ENCODE measurements at regions not wholly inside any gene's neighbourhood (a gene's known extent, or its start where the extent isn't known, plus 50 kb on each side); places are given as distances from the start of the nearest gene placed in this dataset.
"Not testable (repeated sequence)": the region's sequence is repeated elsewhere in the genome, so short reads cannot be mapped to it uniquely, and the experiment has no call there.

DNA sequence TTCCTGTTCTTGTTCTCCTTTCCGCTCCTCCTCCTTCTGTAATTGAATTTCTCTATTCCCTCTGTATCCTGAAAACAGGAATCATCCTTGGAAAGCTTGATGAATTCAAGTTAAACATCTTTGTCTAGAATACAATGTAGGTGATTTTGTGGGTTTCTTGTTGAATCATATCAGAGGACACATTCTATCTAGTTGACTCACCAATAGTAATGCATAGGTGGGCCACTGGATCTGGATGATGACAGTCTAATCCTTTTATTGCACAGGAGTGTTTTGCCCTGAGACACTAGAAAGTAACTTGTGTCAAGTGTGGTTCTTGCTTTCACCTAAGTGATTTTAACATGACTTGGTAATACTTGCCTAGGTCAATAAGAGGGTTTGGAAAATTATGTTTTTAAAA lies 164.3 kb downstream of the RFPL4B start:
- DNase-seq (no peak), ATAC-seq (no peak)
- intact Hi-C loops (cut with DNase I) = no loop called here
- Histone ChIP-seq H3K4me1 (no peaks in the 10 kb centered on the region), H3K27ac (no peak overlapping the region), H3K36me3 (no peaks in the 10 kb centered on the region), H3K9me3 (no peaks in the 10 kb centered on the region), H3K27me3 (ENCODE audit: low read depth) (no peaks in the 10 kb centered on the region), H3K4me3 (no peak overlapping the region)
- TF ChIP-seq, protein P1, sequence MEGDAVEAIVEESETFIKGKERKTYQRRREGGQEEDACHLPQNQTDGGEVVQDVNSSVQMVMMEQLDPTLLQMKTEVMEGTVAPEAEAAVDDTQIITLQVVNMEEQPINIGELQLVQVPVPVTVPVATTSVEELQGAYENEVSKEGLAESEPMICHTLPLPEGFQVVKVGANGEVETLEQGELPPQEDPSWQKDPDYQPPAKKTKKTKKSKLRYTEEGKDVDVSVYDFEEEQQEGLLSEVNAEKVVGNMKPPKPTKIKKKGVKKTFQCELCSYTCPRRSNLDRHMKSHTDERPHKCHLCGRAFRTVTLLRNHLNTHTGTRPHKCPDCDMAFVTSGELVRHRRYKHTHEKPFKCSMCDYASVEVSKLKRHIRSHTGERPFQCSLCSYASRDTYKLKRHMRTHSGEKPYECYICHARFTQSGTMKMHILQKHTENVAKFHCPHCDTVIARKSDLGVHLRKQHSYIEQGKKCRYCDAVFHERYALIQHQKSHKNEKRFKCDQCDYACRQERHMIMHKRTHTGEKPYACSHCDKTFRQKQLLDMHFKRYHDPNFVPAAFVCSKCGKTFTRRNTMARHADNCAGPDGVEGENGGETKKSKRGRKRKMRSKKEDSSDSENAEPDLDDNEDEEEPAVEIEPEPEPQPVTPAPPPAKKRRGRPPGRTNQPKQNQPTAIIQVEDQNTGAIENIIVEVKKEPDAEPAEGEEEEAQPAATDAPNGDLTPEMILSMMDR (IDR thresholded peaks at IDR 0.05) = no peak

GRCh38 chr6:112513175-112513574 lies 166.0 kb downstream of the RFPL4B start:
- intact Hi-C loops (cut with DNase I) = no loop called here
- H3K36me3 ChIP-seq = no peaks in the 10 kb centered on the region
- H3K27ac ChIP-seq = no peak overlapping the region
- TF ChIP-seq, protein P1 (IDR thresholded peaks at IDR 0.05) = no peak
- no peaks in the 10 kb centered on the region for H3K4me1 ChIP-seq
- no peak overlapping the region for H3K4me3 ChIP-seq
- ATAC-seq (no peak), DNase-seq (no peak)
- H3K27me3 ChIP-seq (ENCODE audit: low read depth) = no peaks in the 10 kb centered on the region
- H3K9me3 ChIP-seq = no peaks in the 10 kb centered on the region

- H3K4me3 ChIP-seq = no peak overlapping the region
- H3K4me1 ChIP-seq = no peaks in the 10 kb centered on the region
- no peaks in the 10 kb centered on the region for H3K9me3 ChIP-seq
- TF ChIP-seq, protein P1 (IDR thresholded peaks at IDR 0.05) = no peak
- intact Hi-C loops (cut with DNase I) = no loop called here
- DNase-seq (no peak), ATAC-seq (no peak)
- no peaks in the 10 kb centered on the region for H3K27me3 ChIP-seq (ENCODE audit: low read depth)
- H3K36me3 ChIP-seq = no peaks in the 10 kb centered on the region
- H3K27ac ChIP-seq = no peak overlapping the region
Observed at GRCh38 chr6:112522587-112522986, 175.5 kb downstream of the RFPL4B start.

DNA sequence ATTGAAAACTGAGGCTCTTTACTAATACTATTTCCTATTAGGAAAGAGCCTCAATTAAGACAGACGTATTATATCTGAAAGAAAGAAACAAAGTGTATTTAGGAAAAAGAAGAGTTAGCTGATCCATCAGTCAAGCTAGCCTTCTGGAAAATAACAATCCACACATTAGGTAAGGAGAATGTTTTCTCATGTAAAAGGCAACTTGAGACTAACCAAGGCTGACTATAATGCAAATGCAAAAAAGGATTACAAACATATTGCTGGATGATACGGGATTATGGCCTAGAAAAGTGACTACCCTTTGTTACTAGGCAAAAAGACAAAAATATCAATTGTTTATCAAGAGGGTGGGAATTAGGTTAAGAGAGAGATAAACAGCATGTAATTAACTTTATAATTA lies 176.9 kb downstream of the RFPL4B start:
- Histone ChIP-seq H3K4me1 (no peaks in the 10 kb centered on the region), H3K27ac (no peak overlapping the region), H3K36me3 (no peaks in the 10 kb centered on the region), H3K27me3 (ENCODE audit: low read depth) (no peaks in the 10 kb centered on the region), H3K4me3 (no peak overlapping the region), H3K9me3 (no peaks in the 10 kb centered on the region)
- ATAC-seq (no peak), DNase-seq (no peak)
- TF ChIP-seq, protein P1 (IDR thresholded peaks at IDR 0.05) = no peak
- intact Hi-C loops (cut with DNase I) = no loop called here

GRCh38 chr6:112525749-112526148 lies 178.6 kb downstream of the RFPL4B start:
- Histone ChIP-seq H3K27ac (no peak overlapping the region), H3K9me3 (no peaks in the 10 kb centered on the region), H3K36me3 (no peaks in the 10 kb centered on the region), H3K4me1 (no peaks in the 10 kb centered on the region), H3K4me3 (no peak overlapping the region), H3K27me3 (ENCODE audit: low read depth) (no peaks in the 10 kb centered on the region)
- ATAC-seq (no peak), DNase-seq (no peak)
- intact Hi-C loops (cut with DNase I) = no loop called here
- TF ChIP-seq, protein P1 (IDR thresholded peaks at IDR 0.05) = no peak

DNA sequence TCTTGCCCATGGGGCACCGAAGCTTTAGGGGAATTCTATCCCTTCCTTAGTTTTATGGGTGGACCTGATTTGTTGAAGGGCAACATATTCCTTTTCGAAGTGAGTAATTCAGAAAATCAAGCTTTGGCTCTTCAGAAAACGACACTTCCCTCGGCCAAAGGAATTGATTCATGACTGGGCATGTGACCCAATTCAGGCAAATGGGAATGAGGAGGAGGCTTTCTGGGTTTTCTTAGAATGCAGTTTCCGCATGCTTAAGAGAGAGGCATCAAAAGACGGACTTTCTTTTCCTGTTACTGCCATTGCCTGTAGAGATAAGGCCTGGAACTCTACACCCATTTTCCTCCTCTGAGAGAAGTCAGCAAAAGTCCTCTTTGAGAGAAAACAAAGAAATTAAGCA lies 179.5 kb downstream of the RFPL4B start:
- no peaks in the 10 kb centered on the region for H3K27me3 ChIP-seq (ENCODE audit: low read depth)
- H3K27ac ChIP-seq = no peak overlapping the region
- TF ChIP-seq, protein P1 (IDR thresholded peaks at IDR 0.05) = no peak
- no peaks in the 10 kb centered on the region for H3K36me3 ChIP-seq
- H3K4me3 ChIP-seq = no peak overlapping the region
- no peak for ATAC-seq
- intact Hi-C loops (cut with DNase I) = no loop called here
- peaks cover under 1% of the 10 kb centered on the region for H3K9me3 ChIP-seq
- H3K4me1 ChIP-seq = no peaks in the 10 kb centered on the region
- no peak for DNase-seq

DNA sequence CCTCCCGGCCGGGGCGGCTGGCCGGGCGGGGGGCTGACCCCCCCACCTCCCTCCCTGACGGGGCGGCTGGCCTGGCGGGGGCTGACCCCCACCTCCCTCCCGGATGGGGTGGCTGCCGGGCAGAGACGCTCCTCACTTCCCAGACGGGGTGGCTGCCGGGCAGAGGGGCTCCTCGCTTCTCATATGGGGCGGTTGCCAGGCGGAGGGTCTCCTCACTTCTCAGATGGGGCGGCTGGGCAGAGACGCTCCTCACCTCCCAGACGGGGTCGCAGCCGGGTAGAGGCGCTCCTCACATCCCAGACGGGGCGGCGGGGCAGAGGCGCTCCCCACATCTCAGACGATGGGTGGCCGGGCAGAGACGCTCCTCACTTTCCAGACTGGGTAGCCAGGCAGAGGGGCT lies 181.2 kb downstream of the RFPL4B start:
- H3K9me3 ChIP-seq; H3K4me3 ChIP-seq; H3K4me1 ChIP-seq; DNase-seq; H3K27ac ChIP-seq; H3K36me3 ChIP-seq; H3K27me3 ChIP-seq (ENCODE audit: low read depth); ATAC-seq; intact Hi-C loops (cut with DNase I): not testable (repeated sequence)
